Esophagus squamous epithelium (tissue), 4 donors: ENCODE measurements at regions not wholly inside any gene's neighbourhood (a gene's known extent, or its start where the extent isn't known, plus 50 kb on each side); places are given as distances from the start of the nearest gene placed in this dataset.

Experiments
- POLR2A ChIP-seq, 4 donors: fragments of 450-650 bp; IDR thresholded peaks; one replicate each; pipeline ENCODE4 v1.6.1; 2017; ENCODE audit warnings: antibody characterized with exemption in 4 of 4, mild to moderate bottlenecking in 4 of 4, moderate library complexity in 3 of 4
- TF ChIP-seq, protein P1 (sequence below), 6 experiments: fragments of 450-650 bp in 4 of 6; fragments of 200-600 bp in 2 of 6; sonication (generic) in 2 of 6; IDR thresholded peaks; one replicate each; pipeline ENCODE4 v1.5.1; 2016 to 2019; ENCODE audit warnings: antibody characterized with exemption in 6 of 6, mild to moderate bottlenecking in 4 of 6, moderate library complexity in 4 of 6

DNA sequence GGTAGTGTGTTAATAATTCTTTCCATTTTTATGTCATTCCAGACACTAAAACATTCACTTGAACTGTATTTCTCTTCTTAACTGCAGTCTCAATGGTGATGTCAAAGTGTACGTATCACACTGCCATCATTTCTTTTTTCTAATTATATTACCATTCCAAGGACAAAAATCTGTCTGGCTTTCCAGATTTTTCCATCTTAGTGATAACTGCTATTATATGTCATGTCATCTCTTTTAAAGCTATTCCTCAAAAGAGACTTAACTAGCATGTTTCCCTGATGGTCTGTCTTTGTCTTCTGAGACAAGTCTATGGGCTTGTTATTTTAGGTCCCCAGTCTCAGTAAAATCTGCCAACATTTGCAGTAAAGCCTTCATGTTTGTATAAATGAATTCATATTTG is 1207.1 kb downstream of the PCDH17 start:
- TF ChIP-seq, protein P1, sequence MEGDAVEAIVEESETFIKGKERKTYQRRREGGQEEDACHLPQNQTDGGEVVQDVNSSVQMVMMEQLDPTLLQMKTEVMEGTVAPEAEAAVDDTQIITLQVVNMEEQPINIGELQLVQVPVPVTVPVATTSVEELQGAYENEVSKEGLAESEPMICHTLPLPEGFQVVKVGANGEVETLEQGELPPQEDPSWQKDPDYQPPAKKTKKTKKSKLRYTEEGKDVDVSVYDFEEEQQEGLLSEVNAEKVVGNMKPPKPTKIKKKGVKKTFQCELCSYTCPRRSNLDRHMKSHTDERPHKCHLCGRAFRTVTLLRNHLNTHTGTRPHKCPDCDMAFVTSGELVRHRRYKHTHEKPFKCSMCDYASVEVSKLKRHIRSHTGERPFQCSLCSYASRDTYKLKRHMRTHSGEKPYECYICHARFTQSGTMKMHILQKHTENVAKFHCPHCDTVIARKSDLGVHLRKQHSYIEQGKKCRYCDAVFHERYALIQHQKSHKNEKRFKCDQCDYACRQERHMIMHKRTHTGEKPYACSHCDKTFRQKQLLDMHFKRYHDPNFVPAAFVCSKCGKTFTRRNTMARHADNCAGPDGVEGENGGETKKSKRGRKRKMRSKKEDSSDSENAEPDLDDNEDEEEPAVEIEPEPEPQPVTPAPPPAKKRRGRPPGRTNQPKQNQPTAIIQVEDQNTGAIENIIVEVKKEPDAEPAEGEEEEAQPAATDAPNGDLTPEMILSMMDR (IDR thresholded peaks at IDR 0.05), result no peak
- TF ChIP-seq POLR2A (IDR thresholded peaks at IDR 0.05), result no peak
